OCI-LY1 (cell line): ENCODE measurements at regions not wholly inside any gene's neighbourhood (a gene's known extent, or its start where the extent isn't known, plus 50 kb on each side); places are given as distances from the start of the nearest gene placed in this dataset.

Source experiments
- H2AFZ ChIP-seq: fragments of 200-600 bp; sonication (generic), shearing (Covaris generic); 2 replicates; pipeline ENCODE4 v1.6.0; 2014; ENCODE audit warnings: antibody characterized with exemption, mild to moderate bottlenecking, low read length
- H3F3A ChIP-seq: fragments of 200-600 bp; sonication (generic), shearing (Covaris generic); 2 replicates; pipeline ENCODE4 v1.6.0; 2014; ENCODE audit warnings: mild to moderate bottlenecking, antibody characterized with exemption, low read length, moderate library complexity; ENCODE audit not compliant: insufficient read depth
- H3K27ac ChIP-seq: fragments of 200-600 bp; sonication (generic); 2 replicates; pipeline ENCODE4 v1.5.1; 2014; ENCODE audit warnings: low read length, mixed run types, mild to moderate bottlenecking, low read depth; ENCODE audit not compliant: poor library complexity, severe bottlenecking
- H3K27me3 ChIP-seq: fragments of 200-600 bp; sonication (generic); 2 replicates; pipeline ENCODE4 v1.6.0; 2014; ENCODE audit warnings: antibody characterized with exemption, mild to moderate bottlenecking, low read length, moderate library complexity; ENCODE audit not compliant: insufficient read depth
- H3K36me3 ChIP-seq: fragments of 200-600 bp; sonication (generic); 2 replicates; pipeline ENCODE4 v1.6.1; 2014; ENCODE audit warnings: mild to moderate bottlenecking, antibody characterized with exemption, low read length, moderate library complexity, mixed read lengths; ENCODE audit not compliant: insufficient read depth
- H3K4me1 ChIP-seq: fragments of 200-600 bp; sonication (generic); 2 replicates; pipeline ENCODE4 v1.5.1; 2014; ENCODE audit warnings: mild to moderate bottlenecking, low read length, moderate library complexity; ENCODE audit not compliant: insufficient read depth, severe bottlenecking
- H3K4me2 ChIP-seq: fragments of 200-600 bp; sonication (generic), shearing (Covaris generic); 2 replicates; pipeline ENCODE4 v1.6.1; 2014; ENCODE audit warnings: low read length
- H3K4me3 ChIP-seq: fragments of 200-600 bp; sonication (generic); 2 replicates; pipeline ENCODE4 v1.5.1; 2014; ENCODE audit warnings: low read length, low read depth, mild to moderate bottlenecking, mixed read lengths; ENCODE audit not compliant: poor library complexity, severe bottlenecking
- H3K79me2 ChIP-seq: fragments of 200-600 bp; shearing (Covaris generic); 2 replicates; pipeline ENCODE4 v1.6.1; 2016; ENCODE audit warnings: mixed run types, low read length, mixed read lengths; ENCODE audit not compliant: insufficient read depth
- H3K9ac ChIP-seq: fragments of 200-600 bp; sonication (generic), shearing (Covaris generic); 2 replicates; pipeline ENCODE4 v1.6.1; 2014; ENCODE audit warnings: mild to moderate bottlenecking, low read length, mixed read lengths
- H3K9me2 ChIP-seq: fragments of 200-600 bp; sonication (generic), shearing (Covaris generic); 2 replicates; pipeline ENCODE4 v1.6.1; 2014; ENCODE audit warnings: low read depth, mild to moderate bottlenecking, low read length, mixed read lengths
- H3K9me3 ChIP-seq: fragments of 200-600 bp; shearing (Covaris generic); 2 replicates; pipeline ENCODE4 v1.6.1; 2014; ENCODE audit warnings: low read length, mixed read lengths
- H4K20me1 ChIP-seq: fragments of 200-600 bp; sonication (generic), shearing (Covaris generic); 2 replicates; pipeline ENCODE4 v1.6.0; 2016; ENCODE audit warnings: mild to moderate bottlenecking, low read length; ENCODE audit not compliant: insufficient read depth
- EZH2 ChIP-seq: fragments of 200-600 bp; sonication (generic), shearing (Covaris generic); IDR thresholded peaks from 2 replicates; pipeline ENCODE4 v1.8.0; 2017; ENCODE audit warnings: borderline replicate concordance, mixed run types, mild to moderate bottlenecking, antibody characterized with exemption, low read length, moderate library complexity, mixed read lengths
- TF ChIP-seq, protein P1 (sequence below): fragments of 200-600 bp; sonication (generic), shearing (Covaris generic); IDR thresholded peaks from 2 replicates; pipeline ENCODE4 v1.5.1; 2017; ENCODE audit warnings: mild to moderate bottlenecking, antibody characterized with exemption, low read length, moderate library complexity, mixed read lengths

DNA sequence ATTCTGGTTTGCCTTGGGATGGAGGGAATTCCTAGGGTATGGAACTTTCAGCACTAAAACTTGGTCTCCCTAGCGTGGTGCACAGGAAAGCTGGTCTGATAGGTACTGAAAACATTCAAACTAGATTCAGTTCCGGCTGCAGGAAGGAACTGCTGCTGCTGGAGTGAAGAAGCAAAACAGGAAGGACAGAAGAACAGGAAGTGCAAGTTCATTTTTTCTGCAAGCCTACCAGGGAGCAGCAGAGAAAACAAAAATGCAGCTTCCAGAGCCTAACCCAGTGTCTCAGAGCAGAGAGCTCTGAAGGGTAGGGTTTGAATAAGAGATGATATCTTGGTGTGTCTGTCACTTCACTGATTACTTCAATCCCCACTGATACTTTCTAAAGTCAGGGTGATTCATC, 165.2 kb downstream of the VRK1 start:
- Histone ChIP-seq H3K9me3 (0 out of 2 replicates have a peak, but pooled peaks cover 5% of the 10 kb centered on the region), H3K27me3 (no peaks in the 10 kb centered on the region), H3K9me2 (no peaks in the 10 kb centered on the region), H3K4me3 (no peak overlapping the region), H3K9ac (no peak overlapping the region), H3K79me2 (no peaks in the 10 kb centered on the region), H2AFZ (0 out of 2 replicates have a peak overlapping the region, but pooled peaks have one; percentile 79), H3K4me1 (peaks cover 9% of the 10 kb centered on the region), H3F3A (no peaks in the 10 kb centered on the region), H3K36me3 (no peaks in the 10 kb centered on the region; the same call in 1 of the 2 replicates), H3K27ac (no peak overlapping the region), H3K4me2 (no peak overlapping the region; the same call in 1 of the 2 replicates), H4K20me1 (no peaks in the 10 kb centered on the region)
- TF ChIP-seq, protein P1, sequence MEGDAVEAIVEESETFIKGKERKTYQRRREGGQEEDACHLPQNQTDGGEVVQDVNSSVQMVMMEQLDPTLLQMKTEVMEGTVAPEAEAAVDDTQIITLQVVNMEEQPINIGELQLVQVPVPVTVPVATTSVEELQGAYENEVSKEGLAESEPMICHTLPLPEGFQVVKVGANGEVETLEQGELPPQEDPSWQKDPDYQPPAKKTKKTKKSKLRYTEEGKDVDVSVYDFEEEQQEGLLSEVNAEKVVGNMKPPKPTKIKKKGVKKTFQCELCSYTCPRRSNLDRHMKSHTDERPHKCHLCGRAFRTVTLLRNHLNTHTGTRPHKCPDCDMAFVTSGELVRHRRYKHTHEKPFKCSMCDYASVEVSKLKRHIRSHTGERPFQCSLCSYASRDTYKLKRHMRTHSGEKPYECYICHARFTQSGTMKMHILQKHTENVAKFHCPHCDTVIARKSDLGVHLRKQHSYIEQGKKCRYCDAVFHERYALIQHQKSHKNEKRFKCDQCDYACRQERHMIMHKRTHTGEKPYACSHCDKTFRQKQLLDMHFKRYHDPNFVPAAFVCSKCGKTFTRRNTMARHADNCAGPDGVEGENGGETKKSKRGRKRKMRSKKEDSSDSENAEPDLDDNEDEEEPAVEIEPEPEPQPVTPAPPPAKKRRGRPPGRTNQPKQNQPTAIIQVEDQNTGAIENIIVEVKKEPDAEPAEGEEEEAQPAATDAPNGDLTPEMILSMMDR: no peak
- no peak for TF ChIP-seq EZH2

DNA sequence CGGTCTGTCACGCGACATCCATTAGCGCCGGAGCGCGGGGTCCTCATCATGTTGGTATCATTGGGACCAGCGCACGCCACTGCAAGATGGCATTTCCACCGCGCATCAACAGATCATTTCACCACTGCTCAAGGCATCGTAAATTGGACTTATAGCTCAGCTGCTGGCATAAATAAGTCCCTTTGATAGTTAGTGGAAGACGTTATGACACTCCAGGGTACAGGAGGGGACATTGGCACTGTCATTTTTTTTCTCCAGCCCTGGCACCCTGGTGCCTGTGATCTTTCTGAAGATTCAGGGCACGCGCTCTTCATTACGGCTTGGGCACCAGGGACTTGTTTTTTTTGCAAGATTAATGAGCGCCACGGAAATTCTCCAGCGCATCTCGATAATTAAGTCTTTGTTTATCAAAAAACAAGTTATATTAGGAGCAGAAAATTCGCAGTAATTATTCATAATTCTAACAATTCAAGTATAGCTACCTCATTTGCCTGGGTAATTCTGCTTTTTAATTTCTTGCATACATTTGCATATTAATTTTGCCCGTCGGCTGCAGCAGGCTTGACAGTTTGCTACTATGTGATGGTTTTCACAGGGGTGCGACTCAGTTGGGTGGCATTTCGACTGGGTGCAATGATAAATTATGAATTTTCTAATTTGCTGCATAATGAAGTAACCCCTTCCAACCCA, 167.7 kb downstream of the VRK1 start:
- no peak overlapping the region for H3K4me2 ChIP-seq
- peaks cover 9% of the 10 kb centered on the region for H3K4me1 ChIP-seq
- H3K9me3 ChIP-seq: 0 out of 2 replicates have a peak, but pooled peaks cover 5% of the 10 kb centered on the region
- H3K9me2 ChIP-seq: no peaks in the 10 kb centered on the region
- TF ChIP-seq EZH2: no peak
- TF ChIP-seq, protein P1: no peak
- H3K27me3 ChIP-seq: no peaks in the 10 kb centered on the region
- H3K9ac ChIP-seq: no peak overlapping the region
- no peak overlapping the region for H3K27ac ChIP-seq
- H3F3A ChIP-seq: no peaks in the 10 kb centered on the region
- no peaks in the 10 kb centered on the region; the same call in 1 of the 2 replicates for H3K36me3 ChIP-seq
- no peaks in the 10 kb centered on the region for H4K20me1 ChIP-seq
- H2AFZ ChIP-seq: no peak overlapping the region
- H3K4me3 ChIP-seq: no peak overlapping the region
- H3K79me2 ChIP-seq: no peaks in the 10 kb centered on the region

DNA sequence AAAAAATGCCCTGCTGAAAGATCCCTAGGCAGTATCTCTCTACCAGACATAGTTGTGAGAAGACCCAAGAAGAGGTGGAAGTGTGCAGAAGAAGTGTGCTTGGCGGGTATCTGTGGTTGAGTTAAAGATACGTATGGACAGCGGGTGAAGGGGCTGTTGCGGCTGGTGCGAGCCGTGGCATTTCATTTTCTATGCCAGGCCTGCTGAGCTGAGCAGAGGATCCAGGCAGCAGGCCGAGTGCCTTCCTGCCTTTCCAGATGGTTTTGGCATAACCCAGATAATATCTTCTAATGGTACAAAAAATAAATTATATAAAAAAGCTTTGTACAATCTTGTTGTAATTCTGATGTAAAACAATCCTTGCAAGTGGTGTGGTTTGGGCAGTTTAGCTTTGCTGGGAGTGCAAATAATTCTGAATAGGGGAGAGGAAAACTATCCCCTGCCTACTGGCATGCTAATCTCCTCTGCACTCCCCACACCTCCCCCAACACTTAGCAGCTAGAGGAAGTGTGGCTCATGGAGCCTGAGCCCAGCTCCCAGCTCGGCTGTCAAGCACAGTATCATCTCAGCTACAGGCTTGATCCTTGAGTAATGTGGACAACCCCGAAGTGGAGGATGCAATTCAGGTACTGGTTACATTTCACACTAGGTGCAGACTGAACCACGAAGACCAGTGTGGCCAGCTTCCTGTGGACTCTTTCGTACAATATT, 168.9 kb downstream of the VRK1 start:
- Histone ChIP-seq H3K36me3 (no peaks in the 10 kb centered on the region; the same call in 1 of the 2 replicates), H3K4me3 (no peak overlapping the region), H3K9me2 (no peaks in the 10 kb centered on the region), H3K9me3 (0 out of 2 replicates have a peak, but pooled peaks cover 5% of the 10 kb centered on the region), H3K4me2 (no peak overlapping the region), H3K9ac (no peak overlapping the region), H3K27me3 (no peaks in the 10 kb centered on the region), H4K20me1 (no peaks in the 10 kb centered on the region), H2AFZ (no peak overlapping the region), H3F3A (no peaks in the 10 kb centered on the region), H3K27ac (no peak overlapping the region), H3K4me1 (peaks cover 9% of the 10 kb centered on the region), H3K79me2 (no peaks in the 10 kb centered on the region)
- TF ChIP-seq, protein P1: no peak
- TF ChIP-seq EZH2: no peak
